ENCODE measurements at regions not wholly inside any gene's neighbourhood (a gene's known extent, or its start where the extent isn't known, plus 50 kb on each side); places are given as distances from the start of the nearest gene placed in this dataset.

- CTCF ChIA-PET: interaction anchor here (0.7 kb wide), 1 partner anchor 13 kb away, joined by 3 read pairs; no protein-coding TSS in a partner anchor
- Histone ChIP-seq H2BK15ac (ENCODE audit: low read depth, low read length) (no peak overlapping the region), H4K5ac (ENCODE audit: low read depth, low read length) (no peak overlapping the region), H2AK9ac (replicated peaks; ENCODE audit: low read depth, low read length, poor library complexity) (no peak overlapping the region), H3K23ac (ENCODE audit: low read depth, low read length) (no peak overlapping the region), H3K14ac (replicated peaks; ENCODE audit: low read depth, low read length) (no peak overlapping the region), H2BK20ac (ENCODE audit: low read depth, low read length) (no peak overlapping the region), H4K20me1 (ENCODE audit: insufficient read depth, low read length) (no peaks in the 10 kb centered on the region), H2AK5ac (ENCODE audit: low read depth, low read length) (no peak overlapping the region), H3K27me3 (ENCODE audit: control insufficient read depth, insufficient read depth, low read length) (no peaks in the 10 kb centered on the region; the same call in 1 of the 2 replicates), H3K79me1 (ENCODE audit: low read depth in 1 of 2, low read length in 2 of 2) (no peaks in the 10 kb centered on the region), H3K18ac (ENCODE audit: low read depth, low read length) (no peak overlapping the region), H3K56ac (ENCODE audit: extremely low read depth, insufficient read depth, low read length) (no peak overlapping the region), H3K9ac (ENCODE audit: low read depth, low read length) (no peak overlapping the region), H2BK5ac (ENCODE audit: low read depth, low read length, poor library complexity, severe bottlenecking) (no peak overlapping the region), H3K9me1 (ENCODE audit: insufficient read depth, low read length) (no peaks in the 10 kb centered on the region), H3K9me3 (ENCODE audit: control insufficient read depth, insufficient read depth, low read length) (no peaks in the 10 kb centered on the region), H3K4me2 (ENCODE audit: low read depth, low read length) (no peak overlapping the region), H2AFZ (replicated peaks; ENCODE audit: low read length, poor library complexity) (no peak overlapping the region), H3K4ac (ENCODE audit: low read depth, low read length) (no peak overlapping the region), H3K4me1 (ENCODE audit: control insufficient read depth, insufficient read depth, low read length) (no peaks in the 10 kb centered on the region), H3K27ac (ENCODE audit: insufficient read depth, low read length) (no peak overlapping the region), H4K91ac (ENCODE audit: insufficient read depth, low read depth, low read length) (no peak overlapping the region), H4K8ac (ENCODE audit: low read depth in 2 of 2, low read length in 2 of 2) (no peak overlapping the region), H3K36me3 (ENCODE audit: control insufficient read depth, insufficient read depth, low read length) (no peaks in the 10 kb centered on the region), H3K4me3 (ENCODE audit: insufficient read depth, low read depth, low read length) (no peak overlapping the region), H2BK120ac (ENCODE audit: low read depth, low read length) (no peak overlapping the region)
- intact Hi-C loops (cut with micrococcal nuclease): no loop called here
- POLR2A ChIA-PET (ENCODE audit: unreplicated experiment): no interaction called here
- no CpG with 5 or more reads among the region's 15 CpGs for WGBS, 2 experiments (ENCODE audit: extremely low coverage in 2 of 2, insufficient read length in 1 of 2)
- ATAC-seq (ENCODE audit: low read depth): no peak
- no TSS peak for BruUV-seq (replicated peaks)
- in situ Hi-C loops (cut with MboI; ENCODE audit: low sequenced_read_pairs): no loop called here
- dilution Hi-C loops (cut with HindIII; ENCODE audit: low sequenced_read_pairs, unreplicated experiment): no loop called here
- DNase-seq: no peak
- TF ChIP-seq POLR2A (IDR thresholded peaks at IDR 0.05; ENCODE audit: low read depth, low read length) (no peak), RAD21 (IDR thresholded peaks at IDR 0.05; ENCODE audit: low read length) (no peak), CHD1 (IDR thresholded peaks at IDR 0.05; ENCODE audit: low read depth, low read length) (no peak), SMC3 (IDR thresholded peaks at IDR 0.05; ENCODE audit: low read depth, low read length) (no peak), MAZ (IDR thresholded peaks at IDR 0.05; ENCODE audit: borderline replicate concordance, low read depth, low read length) (no peak), ELK1 (IDR thresholded peaks at IDR 0.05; ENCODE audit: borderline replicate concordance, low read depth, low read length) (no peak), FOS (IDR thresholded peaks at IDR 0.05; ENCODE audit: low read depth, low read length) (no peak), NFE2L2 (IDR thresholded peaks at IDR 0.05; ENCODE audit: low read depth, low read length) (no peak), BHLHE40 (IDR thresholded peaks at IDR 0.05; ENCODE audit: low read depth, low read length) (no peak), MXI1 (IDR thresholded peaks at IDR 0.05; ENCODE audit: borderline replicate concordance, low read depth, low read length) (no peak)
Measured at GRCh38 chr18:62655520-62656219, 59.7 kb upstream of the PHLPP1 start.

Data from IMR-90 (cell line).